Left cardiac atrium (tissue), 4 donors: ENCODE measurements at regions not wholly inside any gene's neighbourhood (a gene's known extent, or its start where the extent isn't known, plus 50 kb on each side); places are given as distances from the start of the nearest gene placed in this dataset.

ENCODE experiments used
- ATAC-seq, 2 donors: fragments of 200-7000 bp; cut with Tn5 transposase; one replicate each; pipeline ENCODE4 v1.9.1; 2020; ENCODE audit warnings: mild to moderate bottlenecking in 2 of 2, moderate library complexity in 2 of 2
- DNase-seq: peaks from one replicate; pipeline ENCODE4 v3.0.0-alpha.2; 2020
- intact Hi-C, 2 donors: fragments of 100-400 bp; cut with DNase I; formaldehyde crosslinking; loops; one replicate each; pipeline versions ENCODE4 v1.14.1 to v1.15.1; 2022 to 2023
- donor health status: DM: no; HTN: yes; CAD: no.
- donor health status: DM: no; HTN: yes; CAD: no; lungs with severe emphysema.
- donor health status: DM: yes; HTN: yes; CAD: no.
- donor health status: Dilated cardiomyopathy.

GRCh38 chr3:70543493-70543892 is 231.1 kb upstream of the MDFIC2 start:
- intact Hi-C loops: no loop called here
- no peak for DNase-seq
- ATAC-seq: peak in 1 of 2 donors; percentile 78

- intact Hi-C loops: loop anchor here in 1 of 2 donors (10.0 kb wide), 1 partner anchor 1045 kb away; the partner anchor contains the start of gene FOXP1
- no peak for ATAC-seq
These were observed 227.5 kb upstream of the MDFIC2 start for GRCh38 chr3:70539908-70540307.

GRCh38 chr3:70532806-70533205 is 220.4 kb upstream of the MDFIC2 start:
- DNase-seq (no peak), ATAC-seq (no peak)
- intact Hi-C loops: loop anchor here in 1 of 2 donors (10.0 kb wide), 1 partner anchor 1052 kb away; the partner anchor contains the start of gene FOXP1

More at GRCh38 chr3:70539908-70540307, 227.5 kb upstream of the MDFIC2 start:
- no peak for DNase-seq

- intact Hi-C loops: loop anchor here in 1 of 2 donors (10.0 kb wide), 1 partner anchor 1053 kb away; the partner anchor contains the start of gene FOXP1
- DNase-seq (no peak), ATAC-seq (no peak)
These were observed 219.5 kb upstream of the MDFIC2 start for GRCh38 chr3:70531838-70532489.

- no peak for DNase-seq
These were observed 218.7 kb upstream of the MDFIC2 start for GRCh38 chr3:70531063-70531657.

GRCh38 chr3:70530626-70531025 is 218.2 kb upstream of the MDFIC2 start:
- ATAC-seq (no peak), DNase-seq (no peak)
- intact Hi-C loops: loop anchor here in 1 of 2 donors (10.0 kb wide), 1 partner anchor 1054 kb away; the partner anchor contains the start of gene FOXP1

More at GRCh38 chr3:70531063-70531657, 218.7 kb upstream of the MDFIC2 start:
- no peak for ATAC-seq
- intact Hi-C loops: loop anchor here in 1 of 2 donors (10.0 kb wide), 1 partner anchor 1054 kb away; the partner anchor contains the start of gene FOXP1

- DNase-seq (no peak), ATAC-seq (no peak)
- intact Hi-C loops: no loop called here
These were observed 214.6 kb upstream of the MDFIC2 start for GRCh38 chr3:70527026-70527425.

- ATAC-seq: peak in 1 of 2 donors; percentile 71
- intact Hi-C loops: no loop called here
These were observed 207.6 kb upstream of the MDFIC2 start for GRCh38 chr3:70519913-70520659.

GRCh38 chr3:70519026-70519425 is 206.6 kb upstream of the MDFIC2 start:
- no peak for DNase-seq
- intact Hi-C loops: no loop called here
- peak in 1 of 2 donors; percentile 23 for ATAC-seq

More at GRCh38 chr3:70519913-70520659, 207.6 kb upstream of the MDFIC2 start:
- peak; percentile 16 for DNase-seq

GRCh38 chr3:70518356-70518755 is 205.9 kb upstream of the MDFIC2 start:
- intact Hi-C loops: no loop called here
- no peak for DNase-seq
- no peak for ATAC-seq

- intact Hi-C loops: no loop called here
- DNase-seq: no peak
- ATAC-seq: no peak
These were observed 204.9 kb upstream of the MDFIC2 start for GRCh38 chr3:70517124-70517890.

- no peak for DNase-seq
- no peak for ATAC-seq
- intact Hi-C loops: no loop called here
These were observed 203.6 kb upstream of the MDFIC2 start for GRCh38 chr3:70516076-70516475.

- intact Hi-C loops: no loop called here
- DNase-seq (no peak), ATAC-seq (no peak)
These were observed 195.0 kb upstream of the MDFIC2 start for GRCh38 chr3:70507486-70507885.

GRCh38 chr3:70506775-70507174 is 194.3 kb upstream of the MDFIC2 start:
- intact Hi-C loops: no loop called here
- ATAC-seq: no peak
- DNase-seq: no peak

- intact Hi-C loops: no loop called here
- DNase-seq: no peak
- ATAC-seq: no peak
These were observed 189.1 kb upstream of the MDFIC2 start for GRCh38 chr3:70501561-70501960.

- no peak for ATAC-seq
- intact Hi-C loops: no loop called here
These were observed 176.4 kb upstream of the MDFIC2 start for GRCh38 chr3:70488816-70489215.

GRCh38 chr3:70488131-70488530 is 175.7 kb upstream of the MDFIC2 start:
- ATAC-seq (no peak), DNase-seq (no peak)
- intact Hi-C loops: no loop called here

More at GRCh38 chr3:70488816-70489215, 176.4 kb upstream of the MDFIC2 start:
- DNase-seq: no peak

GRCh38 chr3:70486414-70487017 is 174.1 kb upstream of the MDFIC2 start:
- no peak for ATAC-seq
- intact Hi-C loops: no loop called here
- no peak for DNase-seq

- ATAC-seq: no peak
- intact Hi-C loops: no loop called here
These were observed 163.7 kb upstream of the MDFIC2 start for GRCh38 chr3:70476174-70476573.

More at GRCh38 chr3:70476174-70476573, 163.7 kb upstream of the MDFIC2 start:
- DNase-seq: no peak
